SK-N-SH (cell line): ENCODE measurements at regions not wholly inside any gene's neighbourhood (a gene's known extent, or its start where the extent isn't known, plus 50 kb on each side); places are given as distances from the start of the nearest gene placed in this dataset.

ENCODE experiments used
- CTCF ChIA-PET: fragments of 300-600, 350-600 bp; formaldehyde crosslinking; extraction: SDS; loops from one replicate; lab custom pipeline; 2021; lab: Yijun Ruan, JAX
- POLR2A ChIA-PET: fragments of 350-600 bp; sonication (Branson Sonifier 250); formaldehyde crosslinking; extraction: SDS; loops from one replicate; lab custom pipeline; 2020; ENCODE audit warnings: antibody characterized with exemption, inconsistent platforms; lab: Yijun Ruan, JAX
- DNase-seq: peaks from one replicate; pipeline ENCODE4 v3.0.0; 2012
- H2AFZ ChIP-seq: fragments of 200-600 bp; sonication (generic); 2 replicates; pipeline ENCODE4 v1.8.1; 2016; ENCODE audit warnings: antibody characterized with exemption, mild to moderate bottlenecking, low read depth
- H3F3A ChIP-seq: fragments of 200-600 bp; sonication (generic); replicated peaks from 2 replicates; pipeline ENCODE3; 2016; ENCODE audit warnings: antibody characterized with exemption, mild to moderate bottlenecking; ENCODE audit not compliant: insufficient read depth
- H3K27ac ChIP-seq, 2 experiments: fragments of 200-500 bp in 1 of 2; fragments of 200-600 bp in 1 of 2; sonication (Bioruptor generic) in 1 of 2; sonication (generic), shearing (Covaris generic) in 1 of 2; 2 replicates each; pipeline versions ENCODE4 v1.5.1 to v1.6.1; 2014 to 2016; ENCODE audit warnings: low read depth in 2 of 2, inconsistent platforms in 1 of 2, low read length in 1 of 2, mild to moderate bottlenecking in 1 of 2, mixed read lengths in 1 of 2
- H3K27me3 ChIP-seq: fragments of 200-600 bp; sonication (generic), shearing (Covaris generic); 2 replicates; pipeline ENCODE4 v1.6.1; 2016; ENCODE audit warnings: mixed run types; ENCODE audit not compliant: insufficient read depth
- H3K36me3 ChIP-seq, 2 experiments: fragments of 200-500 bp in 1 of 2; fragments of 200-600 bp in 1 of 2; sonication (Bioruptor generic) in 1 of 2; sonication (generic) in 1 of 2; replicated peaks in 1 of 2; 2 replicates each; pipeline versions ENCODE3 to v1.5.1; 2014 to 2016; ENCODE audit warnings: low read length in 1 of 2, mild to moderate bottlenecking in 1 of 2; ENCODE audit not compliant: insufficient read depth in 2 of 2, control insufficient read depth in 1 of 2
- H3K4me1 ChIP-seq, 2 experiments: fragments of 200-500 bp in 1 of 2; fragments of 200-600 bp in 1 of 2; sonication (Bioruptor generic) in 1 of 2; sonication (generic), shearing (Covaris generic) in 1 of 2; 2 replicates each; pipeline versions ENCODE4 v1.5.1 to v1.6.1; 2014 to 2016; ENCODE audit warnings: low read depth in 1 of 2, low read length in 1 of 2, mixed run types in 1 of 2; ENCODE audit not compliant: insufficient read depth in 2 of 2, control insufficient read depth in 1 of 2
- H3K4me2 ChIP-seq: fragments of 200-600 bp; sonication (generic), shearing (Covaris generic); 2 replicates; pipeline ENCODE4 v1.6.1; 2017; ENCODE audit warnings: mixed run types
- H3K4me3 ChIP-seq, 2 experiments: fragments of 200-500 bp in 1 of 2; fragments of 200-600 bp in 1 of 2; sonication (Bioruptor generic) in 1 of 2; sonication (generic), shearing (Covaris generic) in 1 of 2; 2 replicates each; pipeline versions ENCODE4 v1.5.1 to v1.8.1; 2014 to 2016; ENCODE audit warnings: low read depth in 2 of 2, inconsistent platforms in 1 of 2, low read length in 1 of 2, mild to moderate bottlenecking in 1 of 2, mixed read lengths in 1 of 2, moderate library complexity in 1 of 2
- H3K79me2 ChIP-seq: fragments of 200-600 bp; sonication (generic); 2 replicates; pipeline ENCODE4 v1.8.1; 2017; ENCODE audit warnings: mild to moderate bottlenecking; ENCODE audit not compliant: insufficient read depth
- H3K9ac ChIP-seq: fragments of 200-600 bp; sonication (generic); 2 replicates; pipeline ENCODE4 v1.6.1; 2017; ENCODE audit warnings: mixed run types
- H3K9me2 ChIP-seq: fragments of 200-600 bp; sonication (generic); 2 replicates; pipeline ENCODE4 v1.6.1; 2017; ENCODE audit warnings: mixed run types
- H3K9me3 ChIP-seq: fragments of 200-600 bp; sonication (generic); 2 replicates; pipeline ENCODE4 v1.6.1; 2017; ENCODE audit warnings: mixed run types, mild to moderate bottlenecking, moderate library complexity
- H4K20me1 ChIP-seq: fragments of 200-600 bp; sonication (generic); 2 replicates; pipeline ENCODE4 v1.6.1; 2017; ENCODE audit warnings: mild to moderate bottlenecking, mixed run types; ENCODE audit not compliant: insufficient read depth
- ELF1 ChIP-seq: IDR thresholded peaks from 2 replicates; pipeline ENCODE4 v1.4.0; 2012
- EP300 ChIP-seq, 2 experiments: IDR thresholded peaks; 2 replicates each; pipeline versions ENCODE4 v1.4.0 to v1.6.1; 2012; ENCODE audit warnings: borderline replicate concordance in 1 of 2, low read depth in 1 of 2, low read length in 1 of 2
- EZH2phosphoT487 ChIP-seq: fragments of 200-600 bp; sonication (generic); IDR thresholded peaks from 2 replicates; pipeline ENCODE4 v1.6.1; 2017; ENCODE audit warnings: low read depth, mixed run types, mild to moderate bottlenecking, antibody characterized with exemption, moderate library complexity, borderline replicate concordance
- GABPA ChIP-seq: IDR thresholded peaks from 2 replicates; pipeline ENCODE4 v1.4.0; 2012; ENCODE audit warnings: low read depth, mild to moderate bottlenecking
- IRF3 ChIP-seq: fragments of 150-350 bp; IDR thresholded peaks from 2 replicates; pipeline ENCODE4 v1.6.1; 2016; ENCODE audit warnings: mild to moderate bottlenecking, low read depth, low read length
- JUND ChIP-seq: IDR thresholded peaks from 2 replicates; pipeline ENCODE4 v1.4.0; 2012
- MAX ChIP-seq: IDR thresholded peaks from 2 replicates; pipeline ENCODE4 v1.4.0; 2012; ENCODE audit warnings: low read depth
- MXI1 ChIP-seq: IDR thresholded peaks from 2 replicates; pipeline ENCODE4 v1.6.1; 2012; ENCODE audit warnings: mild to moderate bottlenecking, low read depth, low read length, improper control_type of control experiment
- NRF1 ChIP-seq: IDR thresholded peaks from 2 replicates; pipeline ENCODE4 v1.6.1; 2012; ENCODE audit warnings: low read depth, mild to moderate bottlenecking, low read length
- PBX3 ChIP-seq: IDR thresholded peaks from 2 replicates; pipeline ENCODE4; 2012
- RCOR1 ChIP-seq: fragments of 150-350 bp; IDR thresholded peaks from 2 replicates; pipeline ENCODE4 v1.6.1; 2017; ENCODE audit warnings: antibody characterized with exemption, low read length
- RXRA ChIP-seq: IDR thresholded peaks from 2 replicates; pipeline ENCODE4 v1.4.0; 2012; ENCODE audit warnings: low read depth, mild to moderate bottlenecking, borderline replicate concordance
- USF1 ChIP-seq: IDR thresholded peaks from 2 replicates; pipeline ENCODE4 v1.4.0; 2012; ENCODE audit warnings: low read depth, borderline replicate concordance
- WGBS: methylation state at CpG from one replicate; pipeline ENCODE4 v1.1.6; 2017; ENCODE audit warnings: low lambda C conversion rate; 5-methylcytosine and 5-hydroxymethylcytosine counted together

GRCh38 chr12:83817730-83818129 lies 1094.9 kb downstream of the SLC6A15 start:
- no peak overlapping the region for H3K4me3 ChIP-seq
- DNase-seq = no peak
- H3K9ac ChIP-seq = no peak overlapping the region
- H3K9me2 ChIP-seq = no peaks in the 10 kb centered on the region
- no peaks in the 10 kb centered on the region for H3K27me3 ChIP-seq
- no peak overlapping the region for H3K4me2 ChIP-seq
- H3F3A ChIP-seq = no peaks in the 10 kb centered on the region
- ChIA-PET POLR2A (no interaction called here), CTCF (no interaction called here)
- no peak for TF ChIP-seq NRF1
- TF ChIP-seq RCOR1 = no peak
- no peaks in the 10 kb centered on the region for H3K36me3 ChIP-seq
- H3K27ac ChIP-seq = no peak overlapping the region
- H3K79me2 ChIP-seq = no peaks in the 10 kb centered on the region
- H4K20me1 ChIP-seq = no peaks in the 10 kb centered on the region
- WGBS = 86% methylated on average over 1 of the region's 1 CpG
- H3K4me1 ChIP-seq = no peaks in the 10 kb centered on the region
- no peaks in the 10 kb centered on the region for H3K9me3 ChIP-seq
- no peak overlapping the region for H2AFZ ChIP-seq

- no peak overlapping the region for H2AFZ ChIP-seq
- no peaks in the 10 kb centered on the region for H3K79me2 ChIP-seq
- no peaks in the 10 kb centered on the region; the same call in 1 of the 2 replicates for H3K9me3 ChIP-seq
- WGBS = 87% methylated on average over 3 of the region's 3 CpGs
- ChIA-PET CTCF (no interaction called here), POLR2A (no interaction called here)
- H3K27me3 ChIP-seq = no peaks in the 10 kb centered on the region
- no peak overlapping the region for H3K27ac ChIP-seq
- H3K9ac ChIP-seq = no peak overlapping the region
- H4K20me1 ChIP-seq = no peaks in the 10 kb centered on the region
- no peaks in the 10 kb centered on the region for H3K4me1 ChIP-seq
- H3K36me3 ChIP-seq = no peaks in the 10 kb centered on the region
- no peak overlapping the region for H3K4me2 ChIP-seq
- TF ChIP-seq MXI1 (no peak), JUND (no peak), EP300 (IDR thresholded peaks at IDR 0.05; ENCODE audit: borderline replicate concordance in 1 of 2, low read depth in 1 of 2, low read length in 1 of 2) (no peak), MAX (no peak), ELF1 (no peak), EZH2phosphoT487 (no peak), RXRA (no peak), GABPA (no peak), NRF1 (no peak), USF1 (no peak), PBX3 (no peak), IRF3 (no peak)
- no peaks in the 10 kb centered on the region for H3F3A ChIP-seq
- no peak for DNase-seq
- H3K9me2 ChIP-seq = no peaks in the 10 kb centered on the region
- no peak overlapping the region for H3K4me3 ChIP-seq
These were observed 1104.0 kb downstream of the SLC6A15 start for GRCh38 chr12:83808591-83808990.
